Right ventricle myocardium inferior (tissue), 1 donor: ENCODE measurements at regions not wholly inside any gene's neighbourhood (a gene's known extent, or its start where the extent isn't known, plus 50 kb on each side); places are given as distances from the start of the nearest gene placed in this dataset.
"Not testable (repeated sequence)": the region's sequence is repeated elsewhere in the genome, so short reads cannot be mapped to it uniquely, and the experiment has no call there.

Source experiments
- ATAC-seq: fragments of 200-7000 bp; cut with Tn5 transposase; one replicate; pipeline ENCODE4 v1.9.1; 2020; ENCODE audit warnings: mild to moderate bottlenecking, moderate library complexity
- DNase-seq: peaks from one replicate; pipeline ENCODE4 v3.0.0; 2021; ENCODE audit errors: missing footprints
- intact Hi-C: fragments of 100-400 bp; cut with DNase I; formaldehyde crosslinking; loops from one replicate; pipeline ENCODE4 v1.11.0; 2022
- donor health status: DM: no; HTN: yes; CAD: no; lungs with severe emphysema.

DNA sequence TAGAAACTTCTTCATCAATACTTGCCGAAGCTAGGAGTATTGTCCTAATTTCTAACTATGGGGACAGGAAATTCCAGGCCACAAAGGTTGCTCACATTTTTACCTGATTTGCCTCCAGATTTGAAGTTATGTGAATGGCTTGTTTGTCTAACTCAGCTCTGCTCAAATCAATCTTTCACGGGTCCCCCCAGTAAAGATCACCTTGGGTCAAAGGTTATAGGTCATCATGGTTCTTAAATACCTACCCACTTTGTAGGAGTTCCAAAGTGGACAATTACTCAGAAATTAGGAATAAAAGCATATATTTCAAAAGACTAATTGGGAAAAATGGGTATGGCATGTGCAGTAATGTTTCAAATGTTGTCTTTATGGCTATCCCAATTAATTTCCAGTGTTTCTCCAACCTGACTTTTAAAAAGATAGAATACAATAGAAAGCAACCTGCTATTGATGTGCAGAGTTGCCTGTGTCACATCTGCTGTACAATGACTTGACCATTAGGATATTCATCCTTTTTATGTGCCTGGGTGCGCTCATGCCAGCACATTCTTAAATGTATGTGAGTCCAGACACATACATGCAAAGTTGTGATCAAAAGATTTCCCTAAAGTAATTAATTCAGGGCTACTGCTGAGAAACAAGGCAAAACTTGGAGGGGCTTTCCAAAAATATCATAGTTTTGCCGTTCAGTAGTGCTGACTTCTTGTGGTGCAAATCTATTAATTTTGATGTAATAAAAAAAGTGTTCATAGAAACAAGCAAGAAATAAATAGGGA is 126.1 kb downstream of the MYCN start:
- DNase-seq (no peak), ATAC-seq (no peak)
- intact Hi-C loops, result no loop called here

DNA sequence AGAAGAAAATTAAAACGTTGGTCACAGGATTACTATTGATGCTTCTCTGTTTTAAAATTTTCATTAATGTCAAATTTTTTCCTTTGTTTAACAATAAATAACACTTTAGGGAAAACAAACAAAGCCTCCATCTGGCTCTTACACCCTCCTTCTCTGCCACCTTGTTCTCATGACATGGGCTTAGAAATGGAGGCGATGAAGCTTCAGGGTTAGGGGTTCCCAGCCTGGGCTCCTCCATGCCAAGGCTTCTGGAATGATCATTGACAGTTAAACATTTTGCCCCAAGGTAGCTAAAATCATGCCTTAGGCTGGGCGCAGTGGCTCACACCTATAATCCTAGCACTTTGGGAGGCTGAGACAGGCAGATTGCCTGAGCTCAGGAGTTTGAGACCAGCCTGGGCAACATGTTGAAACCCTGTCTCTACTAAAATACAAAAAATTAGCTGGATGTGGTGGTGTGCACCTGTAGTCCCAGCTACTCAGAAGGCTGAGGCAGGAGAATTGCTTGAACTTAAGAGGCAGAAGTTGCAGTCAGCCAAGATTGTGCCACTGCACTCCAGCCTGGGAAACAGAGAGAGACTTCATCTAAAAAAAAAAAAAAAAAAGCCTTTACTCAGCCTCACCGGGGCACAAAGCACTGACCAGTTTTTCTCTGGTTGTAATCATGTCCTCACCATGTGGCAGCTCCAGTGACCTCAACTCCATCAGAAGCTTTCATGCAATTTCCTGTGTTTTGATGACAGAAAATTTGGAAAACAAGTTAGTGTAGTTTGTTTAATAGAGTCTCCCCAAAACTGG is 125.1 kb downstream of the MYCN start:
- intact Hi-C loops, result not testable (repeated sequence)

DNA sequence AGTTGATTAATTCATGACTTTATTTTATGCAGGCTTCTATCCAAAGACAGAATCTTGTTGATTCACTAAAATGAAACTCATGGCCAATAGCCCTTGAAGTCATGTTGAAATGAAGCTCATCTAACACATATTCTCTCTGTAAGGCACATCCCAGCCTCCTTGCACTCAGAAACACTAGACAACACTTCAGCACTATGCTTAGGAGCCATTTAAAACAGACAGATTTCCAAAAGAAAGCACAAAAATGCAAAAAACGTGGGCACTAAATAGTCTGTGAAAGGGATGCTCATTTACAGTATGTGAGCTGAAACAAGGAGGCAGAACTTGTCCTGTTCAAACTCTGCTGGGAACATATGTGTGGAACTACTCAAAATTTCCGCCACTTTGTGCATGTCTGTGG is 124.4 kb downstream of the MYCN start:
- no peak for ATAC-seq
- intact Hi-C loops, result no loop called here
- no peak for DNase-seq

More for the DNA sequence above, 125.1 kb downstream of the MYCN start:
- not testable (repeated sequence) for ATAC-seq, DNase-seq

DNA sequence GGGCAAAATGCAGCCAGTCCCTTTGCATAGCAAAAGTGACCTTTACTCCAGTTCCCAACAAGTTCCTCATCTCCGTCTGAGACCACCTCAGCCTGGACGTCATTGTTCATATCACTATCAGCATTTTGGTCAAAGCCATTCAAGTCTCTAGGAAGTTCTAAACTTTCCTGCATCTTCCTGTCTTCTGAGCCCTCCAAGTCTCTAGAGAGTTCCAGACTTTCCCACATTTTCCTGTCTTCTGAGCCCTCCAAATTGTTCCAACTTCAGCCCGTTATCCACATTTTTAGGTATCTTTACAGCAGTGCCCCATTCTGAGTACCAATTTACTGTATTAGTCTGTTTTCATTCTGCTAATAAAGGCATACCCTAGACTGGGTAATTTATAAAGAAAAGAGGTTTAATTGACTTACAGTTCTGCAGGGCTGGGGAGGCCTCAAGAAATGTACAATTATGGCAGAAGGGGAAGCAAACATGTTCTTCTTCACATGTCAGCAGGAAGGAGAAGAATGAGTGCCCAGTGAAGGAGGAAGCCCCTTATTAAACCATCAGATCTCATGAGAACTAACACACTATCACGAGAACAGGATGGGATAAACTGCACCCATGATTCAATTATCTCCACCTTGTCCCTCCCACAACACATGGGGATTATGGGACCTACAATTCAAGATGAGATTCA is 123.7 kb downstream of the MYCN start:
- intact Hi-C loops, result no loop called here
- no peak for ATAC-seq
- no peak for DNase-seq

DNA sequence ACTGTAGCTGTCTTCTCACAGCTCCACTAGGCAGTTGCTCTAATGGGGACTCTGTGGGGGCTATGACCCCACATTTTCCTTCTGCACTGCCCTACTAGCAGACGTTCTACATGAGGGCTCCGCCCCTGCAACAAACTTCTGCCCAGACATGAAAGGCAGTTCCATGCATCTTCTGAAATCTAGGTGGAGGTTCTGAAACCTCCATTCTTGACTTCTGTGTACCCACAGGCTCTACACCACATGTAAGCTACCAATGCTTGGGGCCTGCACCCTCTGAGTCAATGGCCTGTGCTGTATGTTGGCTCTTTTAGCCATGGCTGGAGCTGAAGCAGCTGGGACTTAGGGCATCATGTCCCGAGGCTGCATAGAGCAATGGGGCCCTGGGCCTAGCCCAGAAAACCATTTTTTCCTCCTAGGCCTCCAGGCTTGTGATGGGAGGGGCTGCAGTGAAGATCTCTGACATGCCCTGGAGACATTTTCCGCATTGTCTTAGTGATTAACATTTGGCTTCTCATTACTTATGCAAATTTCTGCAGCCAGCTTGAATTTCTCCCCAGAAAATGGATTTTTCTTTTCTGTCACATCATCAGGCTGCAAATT is 123.0 kb downstream of the MYCN start:
- ATAC-seq, result no peak

DNA sequence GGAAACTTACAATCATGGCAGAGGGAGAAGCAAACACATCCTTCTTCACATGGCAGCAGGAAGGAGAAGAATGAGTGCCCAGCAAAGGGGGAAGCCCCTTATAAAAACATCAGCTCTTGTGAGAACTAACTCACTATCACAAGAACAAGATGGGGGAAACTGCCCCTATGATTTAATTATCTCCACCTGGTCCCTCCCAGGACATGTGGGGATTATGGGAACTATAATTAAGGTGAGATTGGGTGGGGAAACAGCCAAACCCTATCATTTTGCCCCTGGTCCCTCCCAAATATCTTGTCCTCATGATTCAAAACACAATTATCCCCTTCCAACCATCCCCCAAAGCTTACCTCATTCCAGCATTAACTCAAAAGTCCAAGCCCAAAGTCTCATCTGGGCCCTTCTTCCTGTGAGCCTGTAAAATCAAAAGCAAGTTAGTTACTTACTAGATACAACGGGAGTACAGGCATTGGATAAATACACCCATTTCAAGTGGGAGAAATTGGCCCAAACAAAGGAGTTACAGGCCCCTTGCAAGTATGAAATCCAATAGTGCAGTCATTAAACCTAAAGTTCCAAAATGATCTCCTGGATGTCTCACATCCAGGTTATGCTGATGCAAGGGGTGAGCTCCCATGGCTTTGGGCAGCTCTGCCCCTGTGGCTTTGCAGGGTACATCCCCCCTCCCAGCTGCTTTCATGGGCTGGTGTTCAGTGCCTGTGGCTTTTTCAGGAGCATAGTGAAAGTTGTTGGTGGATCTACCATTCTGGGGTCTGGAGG is 122.3 kb downstream of the MYCN start:
- no peak for ATAC-seq
- intact Hi-C loops, result no loop called here
- no peak for DNase-seq

More for the DNA sequence above, 123.0 kb downstream of the MYCN start:
- intact Hi-C loops, result no loop called here
- no peak for DNase-seq

DNA sequence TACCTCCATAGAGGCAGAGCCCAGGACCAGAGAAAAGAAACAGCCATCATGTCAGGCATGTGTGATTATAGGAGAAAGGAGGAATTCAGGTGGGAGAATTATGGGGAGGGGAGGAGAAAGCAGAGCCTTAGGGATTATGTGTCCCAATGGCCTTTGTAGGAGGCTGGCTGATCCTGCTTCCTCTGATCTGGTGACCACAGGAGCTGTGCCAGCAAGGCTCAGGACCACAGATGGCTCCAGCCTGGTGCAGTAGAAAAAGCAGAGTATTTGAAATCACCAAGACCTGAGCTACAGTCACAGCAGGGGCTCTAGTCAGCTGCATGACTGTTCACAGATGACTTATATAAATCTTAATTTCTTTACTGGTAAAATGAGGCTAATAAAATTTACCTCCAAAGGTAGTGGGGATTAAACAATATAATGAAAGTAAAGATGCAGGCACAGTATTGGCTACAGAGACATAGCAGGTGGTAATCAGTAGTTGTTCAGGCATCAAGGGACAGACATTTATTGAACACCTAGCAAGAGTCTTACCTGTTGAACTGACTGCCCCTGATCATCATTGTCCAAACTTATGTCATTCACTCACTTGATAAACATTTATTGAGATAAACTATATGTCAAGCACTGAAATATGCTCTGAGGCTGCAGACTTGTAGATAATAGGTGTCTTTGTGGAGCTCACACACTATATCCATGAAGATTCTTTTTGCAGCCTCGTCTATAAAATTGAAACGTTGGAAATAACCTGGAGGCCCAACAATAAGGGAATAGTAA is 121.3 kb downstream of the MYCN start:
- ATAC-seq, result no peak
- intact Hi-C loops, result no loop called here
- DNase-seq, result no peak

DNA sequence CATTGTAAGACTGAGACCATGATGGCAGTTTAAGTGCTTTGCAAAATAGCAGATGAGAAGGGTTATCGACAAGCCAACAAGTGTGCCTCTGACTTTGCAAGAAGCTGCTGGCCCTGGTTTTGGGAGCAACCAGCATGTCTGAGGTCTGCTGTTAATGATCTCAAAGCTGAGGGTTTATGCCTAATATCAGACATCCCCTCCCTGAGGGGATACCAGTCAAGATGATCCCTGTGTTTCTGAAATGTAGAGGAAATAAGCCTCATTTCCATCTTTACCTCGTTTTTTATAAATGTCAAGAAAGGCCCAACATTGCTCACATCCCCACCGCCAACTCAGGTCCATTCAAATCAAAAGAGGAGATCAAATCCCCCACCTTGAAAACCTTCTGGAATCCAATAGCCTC is 120.6 kb downstream of the MYCN start:
- ATAC-seq (no peak), DNase-seq (no peak)
- intact Hi-C loops, result no loop called here

DNA sequence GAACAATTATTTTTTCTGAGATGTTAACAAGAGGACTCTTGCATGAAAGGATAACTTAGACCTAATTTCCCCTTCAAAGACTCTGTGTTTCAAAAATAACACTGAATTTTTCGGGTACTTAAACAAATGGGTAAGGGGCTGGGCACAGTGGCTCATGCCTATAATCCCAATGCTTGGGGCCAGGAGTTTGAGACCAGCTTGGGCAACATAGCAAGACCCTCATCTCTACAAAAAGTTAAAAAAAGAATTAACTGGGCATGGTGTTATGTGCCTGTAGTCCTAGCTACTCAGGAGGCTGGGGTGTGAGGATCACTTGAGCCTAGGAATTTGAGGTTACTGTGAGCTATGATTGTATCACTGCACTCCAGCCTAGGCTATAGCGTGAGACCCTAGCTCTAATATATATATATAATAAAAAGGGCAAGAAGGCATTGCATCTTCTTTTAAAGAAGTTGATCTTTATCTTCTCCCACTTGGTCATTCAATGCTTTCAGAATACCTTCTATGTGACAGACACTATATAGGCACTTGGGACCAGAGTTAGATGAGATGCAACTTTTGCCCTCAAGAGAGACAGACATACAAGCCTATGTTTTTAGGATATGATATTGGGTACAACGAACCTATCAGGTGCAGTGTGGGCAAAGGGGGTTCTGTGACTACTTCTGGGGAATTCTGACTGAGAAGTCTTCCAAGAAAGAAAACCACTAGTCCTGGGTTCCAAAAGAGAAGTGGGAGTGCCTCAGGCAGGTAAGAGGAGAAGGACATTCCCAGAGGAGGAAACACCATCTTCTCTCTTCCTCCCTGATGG is 120.0 kb downstream of the MYCN start:
- DNase-seq (no peak), ATAC-seq (no peak)
- intact Hi-C loops, result no loop called here

DNA sequence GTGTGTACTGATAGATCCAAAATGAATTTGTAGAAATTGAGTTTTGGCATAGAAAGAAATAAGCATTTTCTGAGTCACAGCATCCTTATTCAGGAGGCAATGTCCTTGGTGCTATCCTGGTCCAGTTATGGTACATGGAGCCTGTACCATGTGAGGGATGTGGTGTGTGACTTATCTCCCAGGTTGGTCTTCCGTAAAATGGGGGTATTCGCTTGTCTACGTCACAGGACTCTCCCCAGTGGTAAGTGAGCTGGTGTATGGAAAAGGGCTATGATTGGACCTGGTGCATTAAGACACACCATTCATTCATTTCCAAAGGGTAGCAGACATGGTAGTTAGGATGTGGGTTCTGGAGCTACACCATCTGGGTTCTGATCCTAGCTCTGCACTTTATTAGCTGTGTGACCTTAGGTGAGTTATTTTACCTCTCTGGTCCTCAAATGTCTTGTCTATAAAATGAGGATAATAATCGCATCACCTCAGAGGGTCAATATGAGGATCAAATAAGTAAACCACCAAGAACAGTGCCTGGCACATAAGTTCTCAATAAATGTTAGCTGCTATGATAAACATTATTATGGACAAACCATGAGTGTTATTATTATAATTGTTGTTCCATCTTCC is 119.2 kb downstream of the MYCN start:
- ATAC-seq (no peak), DNase-seq (no peak)
- intact Hi-C loops, result no loop called here

DNA sequence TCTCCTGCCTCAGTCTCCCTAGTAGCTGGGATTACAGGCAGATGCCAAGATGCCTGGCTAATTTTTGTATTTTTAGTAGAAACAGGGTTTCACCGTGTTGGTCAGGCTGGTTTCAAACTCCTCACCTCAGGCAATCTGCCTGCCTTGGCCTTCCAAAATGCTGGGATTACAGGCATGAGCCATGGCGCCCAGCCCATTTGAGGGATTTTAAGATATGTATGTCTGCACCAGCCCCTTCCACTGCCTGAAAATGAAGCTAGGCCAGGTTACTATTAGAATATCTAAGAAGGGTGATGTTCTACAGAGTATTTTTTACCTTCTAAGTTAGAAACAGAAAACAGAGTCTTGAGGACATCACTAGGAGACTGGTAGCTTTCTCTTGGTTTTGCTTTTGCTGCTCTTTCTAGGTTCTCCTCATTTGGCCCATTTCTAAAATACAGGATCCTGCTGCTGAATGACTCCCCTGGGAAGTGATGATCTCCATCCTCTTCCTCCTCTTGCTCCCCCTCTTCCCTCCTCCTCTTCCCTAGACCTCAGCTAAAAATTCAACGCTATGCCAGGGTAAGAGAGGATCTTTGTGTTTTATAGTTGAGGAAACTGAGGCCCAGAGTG is 118.5 kb downstream of the MYCN start:
- intact Hi-C loops, result no loop called here
- ATAC-seq (no peak), DNase-seq (no peak)

DNA sequence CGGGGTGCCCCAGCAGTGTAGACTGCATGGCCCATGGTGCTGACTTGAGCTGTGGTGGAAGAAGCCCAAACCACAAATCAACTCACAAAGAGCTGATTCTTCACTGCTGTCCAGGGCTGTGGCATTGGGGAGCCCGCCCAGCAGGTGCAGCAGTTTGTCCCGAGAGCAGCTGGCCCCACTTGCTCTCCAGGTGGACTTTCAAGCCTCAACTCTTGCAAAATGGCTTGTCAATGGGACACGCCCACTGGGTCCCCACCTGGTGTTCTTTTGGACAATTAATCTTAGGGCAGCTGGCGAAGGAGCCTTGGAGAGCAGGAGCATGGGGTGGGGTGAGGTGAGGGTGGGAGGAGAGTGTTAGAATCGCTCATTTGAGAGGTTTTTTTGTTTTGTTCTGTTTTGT is 117.9 kb downstream of the MYCN start:
- DNase-seq (no peak), ATAC-seq (no peak)
- intact Hi-C loops, result no loop called here

DNA sequence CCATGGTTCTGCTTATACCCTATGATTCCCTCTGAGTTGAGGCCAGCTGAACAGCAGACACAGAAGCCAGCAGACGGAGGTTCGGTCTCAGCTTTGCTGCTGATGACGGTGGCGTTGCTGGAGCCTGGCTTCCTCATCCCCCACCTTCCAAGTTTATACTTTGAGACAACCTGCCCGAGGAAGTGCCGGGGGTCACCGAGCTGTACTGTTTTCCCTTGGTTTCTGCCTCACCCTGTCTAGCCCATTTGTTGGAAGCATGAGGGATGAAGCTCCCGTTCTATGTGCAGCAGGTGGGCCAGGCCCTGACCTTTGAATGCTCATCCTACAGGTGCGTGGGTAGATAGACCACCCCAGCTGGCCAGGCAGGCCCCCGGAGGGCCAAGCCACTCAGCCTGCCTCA is 117.3 kb downstream of the MYCN start:
- intact Hi-C loops, result no loop called here

DNA sequence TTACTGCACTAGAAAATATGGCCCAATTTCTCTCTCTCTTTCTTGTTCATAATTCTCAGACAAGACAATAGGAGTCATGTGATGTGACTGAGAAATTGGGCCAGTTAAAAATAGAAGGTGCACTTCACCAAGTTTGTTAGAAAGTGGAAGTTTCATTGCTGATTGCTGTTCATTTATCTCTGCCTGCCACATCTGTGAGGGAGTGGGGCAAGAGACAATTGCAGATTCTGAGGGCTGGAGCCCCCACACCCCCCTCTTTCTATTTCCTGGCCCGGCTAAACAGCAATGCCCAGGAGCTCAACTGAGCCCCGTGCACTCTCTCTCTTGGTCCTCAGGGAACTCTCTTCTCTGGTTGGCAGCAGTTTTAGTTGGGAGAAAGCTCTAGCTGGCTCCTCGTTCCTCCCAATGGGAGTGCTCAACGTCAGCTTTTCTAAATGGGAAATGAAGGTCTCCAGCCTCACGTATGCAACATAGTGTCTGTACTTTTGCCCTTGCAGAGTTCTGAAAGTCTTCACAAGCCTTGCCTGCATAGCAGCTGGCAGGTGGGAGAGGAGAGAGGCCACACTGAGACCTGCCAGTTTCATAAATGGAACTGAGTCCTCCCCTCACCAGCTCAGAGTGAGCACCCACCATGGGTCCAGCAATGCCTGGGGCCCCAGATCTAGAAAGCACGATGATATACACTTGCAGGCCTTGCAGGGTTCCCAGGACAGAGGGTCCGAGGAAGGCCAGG is 115.7 kb downstream of the MYCN start:
- DNase-seq (no peak), ATAC-seq (no peak)
- intact Hi-C loops, result no loop called here

More for the DNA sequence above, 117.3 kb downstream of the MYCN start:
- ATAC-seq, result no peak
- no peak for DNase-seq

DNA sequence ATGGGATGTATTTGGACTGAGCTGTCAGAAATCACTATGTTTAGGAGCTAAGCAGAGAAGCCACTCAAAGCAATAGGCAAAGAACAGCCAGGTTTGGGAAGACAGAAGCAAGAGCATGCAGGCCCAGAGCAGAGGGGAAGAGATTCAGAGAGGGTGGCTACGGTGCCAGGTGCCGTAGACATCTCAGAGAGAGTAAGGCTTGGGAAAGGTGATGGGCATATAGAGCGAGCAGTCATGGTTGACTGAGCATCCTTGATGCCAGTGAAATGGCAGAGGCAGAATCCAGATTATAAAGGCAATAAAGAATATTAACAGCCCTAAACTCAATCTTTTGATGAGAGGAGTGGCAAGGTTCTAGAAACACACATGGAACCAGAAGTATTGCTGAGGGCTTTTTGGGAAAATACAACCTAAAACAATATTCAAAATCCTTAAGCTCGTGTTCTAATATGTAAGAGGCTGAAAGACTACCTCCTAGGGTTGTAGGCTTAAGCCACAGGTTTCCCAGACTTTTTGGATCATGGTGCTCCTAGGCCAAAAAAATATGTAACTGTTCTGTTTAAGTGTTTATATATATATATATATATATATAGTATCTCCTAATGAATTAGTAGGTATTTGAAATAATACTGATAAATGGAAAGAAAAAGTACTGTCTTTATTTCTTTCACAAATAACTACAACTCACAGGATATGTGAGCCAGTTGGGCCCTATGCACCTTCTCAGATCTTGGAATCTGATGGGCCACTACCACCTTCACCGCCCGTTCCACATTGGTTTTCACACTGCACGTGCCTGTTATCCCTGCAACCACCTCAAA is 113.3 kb downstream of the MYCN start:
- DNase-seq (no peak), ATAC-seq (no peak)
- intact Hi-C loops, result no loop called here
